ENCODE measurements at regions not wholly inside any gene's neighbourhood (a gene's known extent, or its start where the extent isn't known, plus 50 kb on each side); places are given as distances from the start of the nearest gene placed in this dataset.

GRCh38 chr18:78837754-78838153, 141.9 kb upstream of the SALL3 start:
- Histone ChIP-seq H3K9me3 (no peaks in the 10 kb centered on the region), H3K4me1 (no peaks in the 10 kb centered on the region), H3K27ac (no peak overlapping the region), H3K4me3 (no peak overlapping the region), H3K36me3 (ENCODE audit: low read depth, missing control alignments) (no peaks in the 10 kb centered on the region), H3K27me3 (no peaks in the 10 kb centered on the region)
- intact Hi-C loops (cut with DNase I; ENCODE audit: low total_unique reads), result no loop called here
- DNase-seq, result no peak
- TF ChIP-seq POLR2A (IDR thresholded peaks at IDR 0.05) (no peak), CTCF (IDR thresholded peaks at IDR 0.05) (no peak)
- 56 to 76% methylated on average over 14 of the region's 14 CpGs for WGBS, 2 donors

- H3K4me3 ChIP-seq, result no peak overlapping the region
- intact Hi-C loops (cut with DNase I; ENCODE audit: low total_unique reads), result no loop called here
- H3K4me1 ChIP-seq, result no peaks in the 10 kb centered on the region
- H3K9me3 ChIP-seq, result no peaks in the 10 kb centered on the region
- TF ChIP-seq CTCF (IDR thresholded peaks at IDR 0.05) (no peak), POLR2A (IDR thresholded peaks at IDR 0.05) (no peak)
- DNase-seq, result no peak
- H3K36me3 ChIP-seq (ENCODE audit: low read depth, missing control alignments), result no peaks in the 10 kb centered on the region
- H3K27me3 ChIP-seq, result no peaks in the 10 kb centered on the region
- 69 to 72% methylated on average over 7 of the region's 7 CpGs for WGBS, 2 donors
- H3K27ac ChIP-seq, result no peak overlapping the region
Observed at GRCh38 chr18:78838183-78838582, 141.4 kb upstream of the SALL3 start.

GRCh38 chr18:78849046-78849445, 130.6 kb upstream of the SALL3 start:
- Histone ChIP-seq H3K4me1 (no peaks in the 10 kb centered on the region), H3K27me3 (no peaks in the 10 kb centered on the region), H3K27ac (no peak overlapping the region), H3K4me3 (no peak overlapping the region), H3K9me3 (no peaks in the 10 kb centered on the region), H3K36me3 (ENCODE audit: low read depth, missing control alignments) (no peaks in the 10 kb centered on the region)
- no peak for TF ChIP-seq CTCF (IDR thresholded peaks at IDR 0.05)
- no peak for TF ChIP-seq POLR2A (IDR thresholded peaks at IDR 0.05)
- 78 to 92% methylated on average over 5 of the region's 5 CpGs for WGBS, 2 donors
- intact Hi-C loops (cut with DNase I; ENCODE audit: low total_unique reads), result loop anchor here (5.0 kb wide), 1 partner anchor 52 kb away; no protein-coding TSS in a partner anchor
- no peak for DNase-seq

GRCh38 chr18:78849458-78849857, 130.2 kb upstream of the SALL3 start:
- H3K4me3 ChIP-seq, result no peak overlapping the region
- intact Hi-C loops (cut with DNase I; ENCODE audit: low total_unique reads), result loop anchor here (5.0 kb wide), 1 partner anchor 52 kb away; no protein-coding TSS in a partner anchor
- DNase-seq, result no peak
- no peaks in the 10 kb centered on the region for H3K36me3 ChIP-seq (ENCODE audit: low read depth, missing control alignments)
- TF ChIP-seq POLR2A (IDR thresholded peaks at IDR 0.05) (no peak), CTCF (IDR thresholded peaks at IDR 0.05) (no peak)
- WGBS, 2 donors, result 79 to 82% methylated on average over 2 of the region's 2 CpGs
- H3K27me3 ChIP-seq, result no peaks in the 10 kb centered on the region
- no peaks in the 10 kb centered on the region for H3K9me3 ChIP-seq
- no peak overlapping the region for H3K27ac ChIP-seq
- H3K4me1 ChIP-seq, result no peaks in the 10 kb centered on the region

- DNase-seq, result no peak
- intact Hi-C loops (cut with DNase I; ENCODE audit: low total_unique reads), result no loop called here
Observed at GRCh38 chr18:78853341-78853740, 126.3 kb upstream of the SALL3 start.

More at GRCh38 chr18:78853341-78853740, 126.3 kb upstream of the SALL3 start:
- Histone ChIP-seq H3K4me1 (no peaks in the 10 kb centered on the region), H3K9me3 (no peaks in the 10 kb centered on the region), H3K27ac (no peak overlapping the region), H3K4me3 (no peak overlapping the region), H3K27me3 (no peaks in the 10 kb centered on the region), H3K36me3 (ENCODE audit: low read depth, missing control alignments) (no peaks in the 10 kb centered on the region)
- TF ChIP-seq CTCF (IDR thresholded peaks at IDR 0.05), result no peak
- TF ChIP-seq POLR2A (IDR thresholded peaks at IDR 0.05), result no peak
- WGBS, 2 donors, result 78 to 82% methylated on average over 3 of the region's 3 CpGs
